Stimulated activated CD4-positive, alpha-beta T cell treated with anti-CD3 and anti-CD28 coated beads, Interleukin-1b, Interleukin-23, amount 100 ng/mL, for 24 hours (primary cell): ENCODE measurements at regions not wholly inside any gene's neighbourhood (a gene's known extent, or its start where the extent isn't known, plus 50 kb on each side); places are given as distances from the start of the nearest gene placed in this dataset.

Source experiments
- DNase-seq, 4 experiments: peaks; one replicate each; pipeline ENCODE4 v3.0.0-alpha.2; 2020; ENCODE audit warnings: low read depth in 4 of 4, low spot score in 1 of 4

DNA sequence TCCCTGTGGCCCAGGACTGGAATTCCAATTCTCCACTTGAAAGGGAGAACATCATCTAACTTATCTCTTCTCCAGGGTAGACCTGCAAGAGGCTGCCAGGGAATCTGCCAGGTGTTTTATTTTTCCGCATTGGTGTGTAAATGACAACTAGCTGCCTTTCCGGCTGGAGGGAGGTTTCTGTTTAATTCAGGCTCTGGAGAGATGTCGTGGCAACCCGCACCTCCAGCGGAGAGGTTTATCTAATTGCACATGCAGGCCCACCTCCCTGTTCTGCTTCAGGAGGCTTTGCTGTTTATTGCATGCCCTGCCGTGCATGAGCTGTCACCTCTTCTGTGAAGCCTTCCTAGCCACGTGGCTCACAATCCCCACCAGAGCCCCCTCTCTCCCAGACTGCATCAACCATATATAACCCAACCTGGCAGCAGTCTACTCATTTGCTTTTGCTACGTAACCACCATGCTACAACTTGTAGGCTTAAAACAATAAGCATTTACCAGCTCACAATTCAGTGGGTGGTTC, 151.6 kb downstream of the C1orf94 start:
- DNase-seq = no peak

DNA sequence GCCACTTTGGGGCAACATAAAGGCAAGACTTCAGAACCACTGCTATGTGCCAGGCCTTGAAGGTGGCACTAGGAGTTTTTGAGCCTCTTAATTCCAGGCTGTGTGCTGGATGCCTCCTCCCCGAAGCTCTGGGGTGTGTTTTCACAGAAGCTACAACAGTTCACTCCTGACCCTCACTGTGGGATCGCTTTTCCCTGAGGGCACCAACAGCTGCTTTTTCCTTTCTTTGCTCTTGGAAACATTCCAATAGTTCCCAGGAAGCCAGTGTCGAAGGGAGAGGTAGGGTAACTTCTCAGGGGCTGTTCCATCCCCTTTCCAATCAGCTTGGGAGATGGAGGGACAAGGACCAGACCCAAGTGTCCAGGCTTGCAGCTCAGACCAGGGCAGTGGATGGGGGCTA, 153.4 kb downstream of the C1orf94 start:
- no peak for DNase-seq

DNA sequence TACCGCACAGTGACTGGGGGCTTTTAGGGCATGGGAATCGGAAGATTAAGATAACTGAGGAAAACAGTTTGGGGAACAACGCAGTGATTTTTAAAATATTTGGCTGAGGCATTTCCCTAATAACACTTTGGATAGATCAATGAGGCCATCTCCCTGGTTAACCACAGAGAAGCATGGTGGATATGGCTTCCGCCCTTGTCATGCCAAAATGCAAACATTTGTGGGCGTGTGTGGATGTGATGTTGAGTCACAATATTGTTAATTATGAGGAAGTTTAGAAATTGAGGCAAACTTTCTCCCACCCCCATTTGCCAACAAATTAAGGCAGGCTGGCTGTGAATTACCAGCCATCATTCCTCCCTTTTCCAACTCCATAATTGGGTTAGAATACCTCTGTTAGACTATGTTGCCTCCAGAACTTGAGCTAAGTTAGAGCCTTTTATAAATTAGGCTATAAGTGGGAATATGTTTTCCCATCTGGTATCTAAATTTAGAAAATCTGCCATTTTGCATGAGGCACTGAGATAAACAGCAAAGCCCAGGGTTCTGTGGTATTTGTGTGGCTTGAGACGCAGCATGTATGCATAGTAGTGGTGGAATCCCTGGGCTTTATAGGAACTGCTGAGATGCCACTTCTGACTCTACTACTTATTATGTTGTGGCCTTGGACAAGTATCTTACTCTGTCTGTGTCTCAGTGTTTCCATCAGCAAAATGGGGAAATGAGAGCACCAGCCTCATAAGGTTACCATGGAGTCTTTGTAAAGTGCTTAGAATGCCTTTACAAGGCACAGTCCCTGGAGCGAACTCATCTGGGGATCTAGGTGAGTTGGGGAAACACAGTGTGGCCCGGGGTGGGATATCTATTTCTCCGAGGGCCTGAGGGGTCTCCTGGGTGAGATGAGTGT, 154.6 kb downstream of the C1orf94 start:
- no peak for DNase-seq

DNA sequence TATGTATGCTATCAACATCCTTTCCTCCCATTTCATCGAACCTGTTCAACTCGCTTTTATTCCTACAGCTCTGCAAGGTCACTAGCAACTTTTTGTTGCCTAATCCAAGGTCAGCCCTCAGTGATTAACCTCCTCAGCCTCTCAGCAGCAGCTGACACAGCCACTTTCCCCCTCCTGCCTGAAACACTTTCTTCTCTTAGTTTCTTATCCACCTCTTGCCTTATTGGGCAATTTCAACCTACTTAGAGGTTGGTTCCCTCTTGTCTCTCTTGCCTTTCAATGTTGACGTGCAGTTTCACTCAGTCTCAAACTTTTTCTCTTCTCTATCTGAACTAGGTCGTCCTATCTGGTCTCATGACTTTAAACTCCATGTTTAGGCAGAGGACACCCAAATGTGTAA, 156.3 kb downstream of the C1orf94 start:
- DNase-seq = no peak

DNA sequence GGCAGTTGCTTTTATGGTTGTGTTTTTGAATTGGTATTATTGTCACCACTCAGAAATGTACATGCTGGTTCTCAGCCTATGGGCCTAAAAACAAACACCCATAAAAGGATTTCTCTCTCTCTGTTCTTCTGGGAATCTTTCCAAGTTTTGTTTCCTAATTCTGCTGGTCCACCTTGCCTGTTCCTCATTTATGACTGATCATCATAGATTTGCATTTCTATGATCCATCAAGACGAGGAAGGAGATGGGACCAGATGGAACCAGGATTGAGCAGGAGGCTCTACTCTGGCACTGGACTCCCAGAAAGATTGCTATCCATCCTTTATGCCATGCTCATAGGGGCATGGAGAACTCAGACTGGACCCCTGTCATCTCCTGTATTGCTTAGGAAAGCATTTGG, 162.2 kb downstream of the C1orf94 start:
- no peak for DNase-seq

DNA sequence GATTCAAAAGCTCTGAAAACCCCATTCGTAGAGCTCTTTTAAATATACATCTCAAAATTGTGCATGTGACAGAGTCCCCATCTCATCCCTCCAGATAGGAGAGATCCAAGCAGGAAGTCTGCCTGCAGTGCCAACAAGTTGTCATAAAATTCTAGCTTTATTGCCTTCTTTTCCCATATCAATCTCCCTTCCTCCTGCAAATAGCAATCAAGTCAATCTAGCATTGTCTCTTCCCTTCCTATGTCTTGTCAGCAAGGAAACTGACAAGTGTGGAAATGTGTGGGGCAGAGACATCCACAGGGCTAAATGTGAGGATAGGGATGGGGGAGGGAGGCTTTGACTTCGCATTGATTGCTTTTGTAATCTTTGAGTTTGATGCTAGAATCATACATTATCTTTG, 165.2 kb downstream of the C1orf94 start:
- no peak for DNase-seq

DNA sequence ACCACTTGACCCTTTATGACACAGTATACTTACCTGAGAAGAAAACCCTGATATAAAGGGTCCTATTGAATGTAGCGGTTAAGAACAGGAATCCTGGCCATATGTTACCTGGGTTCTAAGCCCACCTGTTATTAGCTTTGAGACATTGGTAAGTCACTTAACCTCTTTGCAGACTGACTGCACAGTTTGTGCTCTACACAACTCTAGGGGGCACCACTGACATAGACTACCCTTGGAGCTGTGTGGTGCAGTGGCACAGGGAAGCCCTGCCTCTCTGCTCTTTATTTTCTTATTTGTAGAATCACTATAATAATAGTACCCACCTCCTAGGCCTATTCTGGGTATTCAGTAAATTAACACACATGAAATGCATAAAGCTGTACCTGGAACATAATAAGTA, 165.6 kb downstream of the C1orf94 start:
- DNase-seq = no peak

DNA sequence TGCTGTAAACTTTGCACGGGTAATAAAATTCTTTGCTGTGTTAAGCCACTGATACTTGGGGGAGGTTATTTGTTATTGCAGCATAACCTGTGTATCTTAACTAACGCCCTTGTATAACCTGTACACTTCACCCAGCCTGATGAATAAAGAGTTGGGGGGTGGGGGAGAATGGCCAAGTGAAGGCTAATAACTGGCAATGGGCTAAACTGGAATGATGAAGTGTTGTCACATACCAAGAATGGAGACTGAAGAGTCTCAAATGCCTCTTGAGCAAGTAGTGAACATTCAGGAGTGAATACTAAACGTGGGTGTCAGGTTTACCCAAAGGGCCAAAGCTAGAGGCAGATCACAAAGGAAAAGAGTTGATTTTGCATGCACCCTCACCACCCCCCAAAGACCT, 169.4 kb downstream of the C1orf94 start:
- no peak for DNase-seq

DNA sequence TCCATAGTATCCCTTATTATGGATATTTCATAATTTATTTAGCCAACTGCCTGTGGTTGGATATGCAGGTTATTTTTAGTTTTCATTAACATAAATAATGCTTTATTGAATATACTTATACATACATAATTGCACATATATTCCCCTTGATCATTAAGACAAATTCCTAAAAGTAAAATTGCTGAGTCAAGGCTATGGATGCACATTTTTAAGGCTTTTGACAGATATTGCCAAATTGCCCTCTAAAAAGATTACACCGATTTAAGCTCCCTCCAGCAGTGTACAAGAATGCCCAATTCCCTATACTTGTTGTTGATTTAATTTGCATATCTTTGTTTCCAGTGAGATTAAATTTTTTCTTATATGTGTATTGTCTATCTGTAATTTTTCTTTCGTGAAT, 176.7 kb downstream of the C1orf94 start:
- DNase-seq = no peak

DNA sequence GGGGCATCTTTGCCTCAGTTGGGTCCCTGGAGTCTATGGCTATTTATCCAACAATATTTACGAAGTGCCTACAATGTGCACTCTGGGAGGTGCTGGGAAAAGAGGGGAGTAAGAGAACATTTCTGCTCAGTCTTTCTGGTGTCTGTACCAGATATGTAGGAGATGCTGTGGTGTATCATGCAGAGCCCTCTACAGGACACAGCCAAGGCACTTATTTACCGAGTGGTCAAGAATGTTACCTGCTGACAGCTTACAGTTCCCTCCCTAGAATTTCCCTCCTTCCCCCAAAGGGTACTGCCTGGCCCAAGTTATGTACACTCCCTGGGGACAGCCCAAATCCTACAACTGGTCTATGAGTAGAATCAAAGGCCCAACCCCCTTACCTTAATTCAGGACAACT, 177.7 kb downstream of the C1orf94 start:
- DNase-seq = no peak

DNA sequence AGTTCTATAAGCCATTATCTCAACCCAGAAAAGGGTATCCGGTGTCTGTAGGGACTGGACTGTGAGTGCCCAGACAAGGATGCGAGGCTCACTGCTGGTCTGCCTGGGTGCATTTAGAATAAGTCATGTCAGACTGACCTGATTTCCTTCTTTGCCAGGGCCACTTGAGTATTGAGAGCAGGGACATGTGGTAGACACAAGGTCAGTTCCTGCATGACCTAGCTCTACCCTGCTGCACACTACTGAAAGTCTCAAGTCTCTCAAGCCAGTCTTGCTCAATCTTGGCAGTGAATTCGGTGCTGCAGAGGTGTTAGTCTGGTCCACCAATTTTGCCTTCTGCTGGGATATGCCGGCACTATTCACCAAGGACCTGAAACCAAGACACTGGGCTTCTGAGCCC, 180.1 kb downstream of the C1orf94 start:
- no peak for DNase-seq

DNA sequence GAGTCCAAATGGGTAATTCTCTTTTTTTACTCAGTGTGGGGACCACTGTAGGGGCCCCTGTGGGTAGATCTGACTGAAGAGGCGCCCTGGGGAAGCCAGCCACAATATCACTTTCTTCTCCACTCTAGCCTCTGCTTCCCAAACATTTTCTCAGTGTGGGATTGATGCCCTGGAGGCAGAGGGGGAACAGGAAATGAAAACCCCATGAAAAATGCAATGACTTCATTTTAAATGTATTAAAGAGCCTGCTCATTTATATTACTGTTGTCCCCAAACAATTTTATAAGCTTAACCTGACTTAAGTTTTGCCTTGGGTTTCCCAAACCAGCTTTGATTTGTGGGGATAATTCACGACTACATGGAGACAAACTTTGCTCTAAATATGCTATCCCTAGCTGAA, 181.9 kb downstream of the C1orf94 start:
- no peak for DNase-seq

DNA sequence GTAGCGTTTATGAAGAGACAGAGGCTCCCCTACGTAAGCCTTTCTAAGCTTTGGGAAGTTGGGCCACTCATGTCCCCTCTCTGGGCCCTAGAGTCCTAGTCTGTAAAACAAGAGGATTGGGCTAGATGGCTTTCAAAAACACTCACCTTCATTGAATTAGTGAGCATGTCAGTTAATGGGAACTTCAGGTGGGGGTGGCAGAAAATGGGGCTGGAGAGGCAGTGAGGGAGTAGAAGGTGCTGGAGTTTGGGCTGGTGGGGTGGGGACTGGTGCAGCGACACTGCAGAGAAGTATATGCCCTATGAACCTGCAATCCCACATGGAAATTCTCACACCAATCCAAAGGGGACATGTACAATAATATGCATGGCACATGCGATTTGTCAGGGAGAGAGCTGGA, 182.7 kb downstream of the C1orf94 start:
- DNase-seq = no peak

DNA sequence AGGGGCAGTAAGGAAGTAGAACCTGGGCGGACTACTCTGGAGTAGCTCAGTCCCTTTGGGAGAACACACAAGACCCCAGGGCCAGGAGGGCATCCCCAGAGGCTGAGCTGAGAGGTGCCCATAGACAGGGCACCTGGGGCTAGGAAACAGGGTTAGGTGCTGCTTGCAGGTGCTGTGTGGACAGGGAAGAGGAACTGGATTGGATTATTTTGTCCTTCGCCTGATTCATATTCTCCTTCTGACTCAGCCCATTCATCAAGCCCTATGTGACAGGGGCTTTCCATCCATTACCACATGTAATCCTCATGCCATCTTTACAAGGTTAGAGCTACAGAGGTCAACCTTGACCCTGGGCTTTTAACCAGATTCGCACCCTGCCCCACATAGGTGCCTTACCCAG, 183.9 kb downstream of the C1orf94 start:
- DNase-seq = no peak

DNA sequence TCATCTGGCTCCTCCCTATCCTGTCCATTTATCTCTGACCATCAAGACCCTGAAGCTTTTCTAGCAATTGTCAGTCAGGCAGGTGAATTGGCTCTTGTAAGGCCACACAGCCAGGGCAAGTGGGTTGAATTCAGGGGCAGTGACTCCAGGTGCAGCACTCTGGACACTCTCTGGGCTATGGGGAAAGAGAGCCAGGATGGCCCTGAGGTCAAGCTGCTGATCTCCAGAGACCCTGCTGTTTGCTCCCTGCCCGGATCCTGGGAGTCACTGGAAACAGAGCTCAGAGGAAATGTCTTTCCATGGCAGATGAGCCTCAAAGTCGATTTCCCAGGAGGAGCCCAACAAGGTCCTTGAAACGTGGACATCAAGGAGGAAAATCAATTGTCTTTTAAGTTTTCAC, 184.4 kb downstream of the C1orf94 start:
- no peak for DNase-seq

DNA sequence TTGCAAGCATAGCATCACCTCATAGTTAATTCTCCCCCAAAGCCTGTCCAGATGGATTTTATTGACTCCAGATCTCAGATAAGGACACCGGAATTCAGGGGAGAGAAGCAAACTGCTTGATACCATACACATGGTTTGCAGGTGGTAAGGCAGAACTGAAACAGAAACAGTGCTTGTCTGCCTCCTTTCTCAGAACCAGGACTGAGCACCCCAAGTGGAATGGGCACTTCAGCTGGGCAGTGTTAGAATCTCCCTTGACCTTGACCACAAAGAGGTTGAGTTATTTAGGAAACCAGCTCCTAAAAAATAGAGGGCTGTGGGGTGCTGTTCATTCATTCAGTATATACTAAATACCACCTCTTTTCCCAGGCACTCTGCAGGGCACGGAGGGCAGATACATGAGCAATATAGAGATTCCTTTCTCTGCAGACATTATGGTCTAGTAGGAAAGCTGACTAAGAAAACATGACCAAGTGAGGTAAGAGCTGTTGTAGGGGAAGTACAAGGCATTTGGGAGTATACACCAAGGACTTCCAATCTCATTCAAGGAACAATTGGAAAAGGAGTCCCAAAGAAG, 185.2 kb downstream of the C1orf94 start:
- DNase-seq = no peak

DNA sequence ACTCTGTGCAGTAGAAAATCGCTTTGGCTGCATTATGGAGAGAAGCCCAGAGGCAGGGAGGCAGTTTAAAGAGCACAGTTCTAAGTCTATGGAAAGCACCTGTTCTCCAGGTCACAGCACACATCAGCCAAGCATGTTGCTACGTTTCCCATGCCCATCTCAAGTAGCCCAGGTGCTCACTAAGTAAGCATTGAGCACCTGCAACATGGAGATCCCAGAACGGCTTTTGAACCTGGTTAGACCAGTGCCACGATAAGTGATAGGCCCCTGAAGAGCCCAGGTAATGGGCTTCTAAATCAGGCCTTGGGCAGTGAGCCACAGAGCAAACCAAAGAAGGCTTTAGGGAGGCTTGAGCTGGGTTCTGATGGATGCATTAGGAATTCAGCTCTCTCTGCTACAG, 186.2 kb downstream of the C1orf94 start:
- no peak for DNase-seq

DNA sequence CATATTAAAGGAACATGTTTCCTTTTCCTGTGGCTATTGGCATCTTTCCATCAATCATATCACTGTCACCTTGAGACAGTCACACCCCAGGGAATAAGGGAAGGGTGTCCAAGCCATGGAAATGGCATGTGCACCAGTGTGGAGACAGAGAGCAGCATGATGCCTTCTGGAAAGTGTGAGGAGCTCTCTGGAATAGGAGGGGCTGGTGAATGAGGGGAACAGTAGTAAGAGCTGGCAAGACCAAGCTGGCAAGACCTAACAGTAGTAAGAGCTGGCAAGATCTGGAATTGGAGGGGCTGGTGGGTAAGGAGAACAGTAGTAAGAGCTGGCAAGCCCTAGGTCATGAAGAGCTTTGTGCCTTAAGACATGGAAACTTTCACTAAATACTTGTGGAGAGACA, 186.7 kb downstream of the C1orf94 start:
- no peak for DNase-seq

DNA sequence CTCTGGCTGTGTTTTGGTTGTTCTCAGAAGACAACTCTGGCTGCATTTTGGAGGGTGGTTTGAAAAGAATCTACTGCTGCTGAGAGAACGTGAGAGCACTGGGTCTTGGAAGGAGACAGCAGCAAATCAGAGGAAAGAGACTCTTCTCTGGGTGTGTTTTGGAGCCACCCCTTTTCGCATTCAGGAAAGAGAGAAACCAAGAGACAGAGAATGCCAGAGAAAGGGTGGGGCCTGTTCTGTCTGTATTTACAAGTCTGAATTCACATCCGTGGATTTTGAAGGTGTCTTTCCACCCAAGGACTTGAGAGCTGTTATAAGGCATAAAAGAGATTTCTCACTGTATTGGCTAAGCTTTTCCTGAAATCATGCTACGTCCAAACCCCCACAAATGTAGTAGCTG, 187.2 kb downstream of the C1orf94 start:
- no peak for DNase-seq

DNA sequence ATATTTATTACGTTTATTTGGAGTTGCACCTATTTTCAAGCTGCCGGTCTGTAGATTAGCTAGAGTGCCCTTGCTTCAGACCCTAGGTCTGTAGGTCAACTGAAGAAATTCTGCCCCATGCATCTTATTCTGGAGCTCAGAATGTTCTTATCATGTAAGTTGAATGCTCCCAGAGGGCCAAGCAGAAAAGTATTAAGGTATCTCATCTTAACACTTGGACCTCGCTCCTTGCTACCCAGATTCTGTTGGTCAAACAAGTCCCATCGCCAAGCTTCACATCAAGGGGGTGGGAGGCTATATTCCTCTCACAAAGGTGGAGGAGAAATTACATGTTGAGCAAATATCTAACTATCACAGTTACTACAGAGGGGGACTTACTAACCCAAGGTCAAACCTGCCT, 187.7 kb downstream of the C1orf94 start:
- no peak for DNase-seq

DNA sequence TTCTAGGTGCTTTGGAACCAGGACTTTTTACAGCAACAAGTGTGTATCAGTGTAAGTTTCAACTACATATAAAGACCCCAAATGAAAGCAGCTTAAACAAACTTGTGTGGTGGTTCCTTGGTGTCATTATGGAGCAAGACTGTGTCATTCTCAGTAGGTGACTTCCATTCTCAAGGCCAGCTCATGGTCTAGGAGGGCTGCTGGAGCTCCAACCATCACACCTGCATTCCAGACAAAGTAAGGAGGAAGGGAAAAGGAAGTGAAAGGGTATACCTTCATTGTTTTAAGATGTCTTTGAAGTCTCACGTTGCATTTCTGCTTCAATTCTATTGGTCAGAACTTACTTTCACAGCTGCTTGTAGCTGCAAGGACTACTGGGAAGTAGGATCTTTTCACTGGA, 188.6 kb downstream of the C1orf94 start:
- DNase-seq = no peak

DNA sequence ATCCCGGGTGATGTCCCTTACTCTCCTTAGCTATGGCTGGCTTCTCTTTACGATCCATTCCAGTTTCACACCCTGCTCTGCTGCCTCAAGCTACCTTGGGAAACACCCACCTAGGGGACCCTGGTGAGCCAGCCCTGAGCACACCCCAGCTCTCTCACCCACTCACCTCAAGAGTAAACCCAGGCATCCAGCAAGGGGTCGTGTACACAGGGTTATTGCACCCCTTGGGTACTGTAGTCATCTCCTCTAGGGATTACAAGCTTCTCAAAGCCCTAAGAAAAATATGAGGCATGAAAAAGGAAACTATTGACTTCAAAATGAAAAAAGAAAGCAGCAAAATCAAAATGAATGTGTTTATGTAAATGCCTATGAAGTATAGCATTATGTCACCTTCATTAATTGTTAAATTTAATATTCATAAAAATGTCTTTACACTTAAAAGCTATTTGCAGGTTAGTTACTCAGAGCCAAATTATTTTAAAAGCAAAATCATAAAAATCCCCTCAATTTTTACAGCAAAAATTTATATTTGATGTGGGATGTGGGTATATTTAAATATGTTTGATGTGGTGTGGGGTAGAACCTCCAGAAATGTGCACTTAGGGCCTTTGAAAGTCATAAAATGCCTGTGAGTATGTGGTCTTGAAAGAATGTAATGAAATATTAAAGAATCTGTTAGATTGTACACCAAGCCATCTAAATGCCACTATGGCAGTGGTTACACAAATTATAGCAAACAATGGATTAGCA, 190.3 kb downstream of the C1orf94 start:
- DNase-seq = no peak
